T1000 (cell line): ENCODE measurements at regions not wholly inside any gene's neighbourhood (a gene's known extent, or its start where the extent isn't known, plus 50 kb on each side); places are given as distances from the start of the nearest gene placed in this dataset.
"Not testable (repeated sequence)": the region's sequence is repeated elsewhere in the genome, so short reads cannot be mapped to it uniquely, and the experiment has no call there.

Experiments
- DNase-seq: peaks from one replicate; lab custom pipeline; 2025; ENCODE audit warnings: mixed read lengths; lab: John Stamatoyannopoulos, UW

- DNase-seq, result not testable (repeated sequence)
Measured at GRCh38 chr2:54031288-54031687, 60.5 kb upstream of the PSME4 start.

GRCh38 chr2:54030806-54031205 lies 60.0 kb upstream of the PSME4 start:
- DNase-seq, result no peak

- no peak for DNase-seq
Measured at GRCh38 chr2:54030396-54030741, 59.6 kb upstream of the PSME4 start.

GRCh38 chr2:54029721-54030395 lies 59.1 kb upstream of the PSME4 start:
- DNase-seq, result no peak

- not testable (repeated sequence) for DNase-seq
Measured at GRCh38 chr2:54025463-54026075, 54.8 kb upstream of the PSME4 start.

- no peak for DNase-seq
Measured at GRCh38 chr2:54024576-54024975, 53.8 kb upstream of the PSME4 start.

- no peak for DNase-seq
Measured at GRCh38 chr2:54021702-54022101, 50.9 kb upstream of the PSME4 start.

- no peak for DNase-seq
Measured at GRCh38 chr2:54020793-54021414, 50.1 kb upstream of the PSME4 start.
